Fibroblast of gingiva (primary cell): ENCODE measurements at regions not wholly inside any gene's neighbourhood (a gene's known extent, or its start where the extent isn't known, plus 50 kb on each side); places are given as distances from the start of the nearest gene placed in this dataset.
A peak's percentile ranks its signal among the peaks of the same experiment; 100 is the strongest.
"Not testable (repeated sequence)": the region's sequence is repeated elsewhere in the genome, so short reads cannot be mapped to it uniquely, and the experiment has no call there.

ENCODE experiments used
- DNase-seq: peaks from one replicate; pipeline ENCODE4 v3.0.0-alpha.2; 2011; ENCODE audit warnings: low read depth

GRCh38 chr7:17558135-17558534, 259.7 kb downstream of the AHR start:
- no peak for DNase-seq

GRCh38 chr7:17558558-17559332, 260.3 kb downstream of the AHR start:
- DNase-seq, result peak; percentile 16

GRCh38 chr7:17559388-17559787, 260.9 kb downstream of the AHR start:
- no peak for DNase-seq

- no peak for DNase-seq
These were observed 262.1 kb downstream of the AHR start for GRCh38 chr7:17560516-17560915.

- DNase-seq, result no peak
These were observed 262.5 kb downstream of the AHR start for GRCh38 chr7:17560966-17561365.

GRCh38 chr7:17564678-17565212, 266.3 kb downstream of the AHR start:
- no peak for DNase-seq

- peak; percentile 26 for DNase-seq
These were observed 281.7 kb downstream of the AHR start for GRCh38 chr7:17580141-17580540.

GRCh38 chr7:17580856-17581255, 282.4 kb downstream of the AHR start:
- peak; percentile 82 for DNase-seq

- DNase-seq, result peak; percentile 63
These were observed 282.8 kb downstream of the AHR start for GRCh38 chr7:17581301-17581700.

GRCh38 chr7:17582696-17583095, 284.2 kb downstream of the AHR start:
- not testable (repeated sequence) for DNase-seq

GRCh38 chr7:17583786-17584185, 285.3 kb downstream of the AHR start:
- no peak for DNase-seq

GRCh38 chr7:17584822-17585221, 286.4 kb downstream of the AHR start:
- peak; percentile 40 for DNase-seq

GRCh38 chr7:17586711-17587110, 288.3 kb downstream of the AHR start:
- no peak for DNase-seq

GRCh38 chr7:17588730-17589129, 290.3 kb downstream of the AHR start:
- no peak for DNase-seq

GRCh38 chr7:17589671-17590070, 291.2 kb downstream of the AHR start:
- no peak for DNase-seq

GRCh38 chr7:17590221-17590620, 291.8 kb downstream of the AHR start:
- no peak for DNase-seq

- DNase-seq, result peak; percentile 86
These were observed 295.5 kb downstream of the AHR start for GRCh38 chr7:17593819-17594419.

- DNase-seq, result no peak
These were observed 297.1 kb downstream of the AHR start for GRCh38 chr7:17595546-17595945.

- DNase-seq, result no peak
These were observed 299.9 kb downstream of the AHR start for GRCh38 chr7:17598305-17598704.

GRCh38 chr7:17598846-17599245, 300.4 kb downstream of the AHR start:
- DNase-seq, result no peak

- DNase-seq, result no peak
These were observed 301.4 kb downstream of the AHR start for GRCh38 chr7:17599733-17600339.

GRCh38 chr7:17600340-17600752, 301.9 kb downstream of the AHR start:
- peak; percentile 98 for DNase-seq

- DNase-seq, result no peak
These were observed 303.5 kb downstream of the AHR start for GRCh38 chr7:17601921-17602320.
